A549 (cell line): ENCODE measurements at regions not wholly inside any gene's neighbourhood (a gene's known extent, or its start where the extent isn't known, plus 50 kb on each side); places are given as distances from the start of the nearest gene placed in this dataset.

ENCODE experiments used
- ATAC-seq, 2 experiments: fragments of 200-7000 bp in 1 of 2; fragments of >200 bp in 1 of 2; cut with Nextera tagmentation in 1 of 2; cut with Tn5 transposase in 1 of 2; 3 replicates each; pipeline versions ENCODE4 v1.8.0 to v1.9.1; 2018 to 2020; ENCODE audit warnings: mild to moderate bottlenecking in 1 of 2, moderate library complexity in 1 of 2
- CTCF ChIA-PET: fragments of 300-600 bp; sonication (Branson Sonifier 250); formaldehyde crosslinking; extraction: SDS; loops from one replicate; lab custom pipeline; 2021; ENCODE audit warnings: antibody characterized with exemption, inconsistent platforms; lab: Yijun Ruan, JAX
- POLR2A ChIA-PET: fragments of 350-600 bp; formaldehyde crosslinking; extraction: SDS; loops from one replicate; lab custom pipeline; 2021; ENCODE audit warnings: antibody characterized with exemption, inconsistent platforms; lab: Yijun Ruan, JAX
- DNase-seq, 2 experiments: peaks; one replicate each; pipeline versions ENCODE4 v3.0.0 to v3.0.0-alpha.2; 2011 to 2016; ENCODE audit warnings: low read depth in 1 of 2, low spot score in 1 of 2
- FAIRE-seq: peaks from 2 replicates; lab custom pipeline; 2011; peaks lifted over from hg19 to GRCh38; lab: Jason Lieb, UNC
- H3K27ac ChIP-seq, 2 experiments: fragments of >200 bp; sonication (Bioruptor Twin); formaldehyde crosslinking; 3 replicates each; pipeline ENCODE4 v1.5.1; 2016 to 2017
- H3K4me1 ChIP-seq: fragments of >200 bp; sonication (Bioruptor Twin); formaldehyde crosslinking; 3 replicates; pipeline ENCODE4 v1.6.1; 2016
- H3K4me2 ChIP-seq: fragments of >200 bp; sonication (Bioruptor Twin); formaldehyde crosslinking; 3 replicates; pipeline ENCODE4 v1.6.1; 2016
- H3K4me3 ChIP-seq: fragments of >200 bp; sonication (Bioruptor Twin); formaldehyde crosslinking; 3 replicates; pipeline ENCODE4 v1.5.1; 2016
- H3K9me3 ChIP-seq: fragments of >200 bp; sonication (Bioruptor Twin); formaldehyde crosslinking; 3 replicates; pipeline ENCODE4 v1.6.1; 2016
- CBX2 ChIP-seq: fragments of 200-600 bp; sonication (generic); IDR thresholded peaks from 2 replicates; pipeline ENCODE4 v1.6.1; 2016; ENCODE audit warnings: low read depth, mild to moderate bottlenecking, borderline replicate concordance
- CBX8 ChIP-seq: fragments of 200-600 bp; sonication (generic); IDR thresholded peaks from 2 replicates; pipeline ENCODE4 v1.6.1; 2016
- CHD2 ChIP-seq: fragments of 150-350 bp; IDR thresholded peaks from 2 replicates; pipeline ENCODE4 v1.6.1; 2014; ENCODE audit warnings: low read length; ENCODE audit not compliant: partially characterized antibody
- EHF ChIP-seq: fragments of 250-450 bp; sonication (Bioruptor Pico); IDR thresholded peaks from 2 replicates; pipeline ENCODE4 v1.5.0; 2020; ENCODE audit warnings: mild to moderate bottlenecking
- EHMT2 ChIP-seq: fragments of 200-600 bp; sonication (generic); IDR thresholded peaks from 2 replicates; pipeline ENCODE4 v1.6.1; 2016; ENCODE audit warnings: antibody characterized with exemption, low read depth, mild to moderate bottlenecking, moderate library complexity
- FOSB ChIP-seq: fragments of 250-450 bp; sonication (Bioruptor Pico); IDR thresholded peaks from 2 replicates; pipeline ENCODE4 v1.5.0; 2020; ENCODE audit warnings: mild to moderate bottlenecking, moderate library complexity
- FOSL2 ChIP-seq, 2 experiments: fragments of 450-650 bp in 1 of 2; fragments of >200 bp in 1 of 2; sonication (Bioruptor Twin) in 1 of 2; formaldehyde crosslinking; IDR thresholded peaks; 2 replicates each; pipeline versions ENCODE4 v1.5.0 to v1.6.1; 2016 to 2020; ENCODE audit warnings: mild to moderate bottlenecking in 1 of 2, moderate library complexity in 1 of 2
- FOXS1 ChIP-seq: fragments of 250-450 bp; sonication (Bioruptor Pico); IDR thresholded peaks from 2 replicates; pipeline ENCODE4 v1.5.0; 2020; ENCODE audit warnings: mild to moderate bottlenecking, moderate library complexity
- HEYL ChIP-seq: fragments of 250-450 bp; sonication (Bioruptor Pico); IDR thresholded peaks from 2 replicates; pipeline ENCODE4 v1.8.0; 2021; ENCODE audit warnings: mild to moderate bottlenecking, moderate library complexity
- HOXA7 ChIP-seq: fragments of 250-450 bp; sonication (Bioruptor Pico); IDR thresholded peaks from 2 replicates; pipeline ENCODE4 v1.5.0; 2020; ENCODE audit warnings: mild to moderate bottlenecking, moderate library complexity
- HOXB5 ChIP-seq: fragments of 250-450 bp; sonication (Bioruptor Pico); IDR thresholded peaks from 2 replicates; pipeline ENCODE4 v1.5.0; 2020; ENCODE audit warnings: mild to moderate bottlenecking, moderate library complexity
- JUN ChIP-seq, 2 experiments: fragments of >200 bp; sonication (Bioruptor Twin); formaldehyde crosslinking; IDR thresholded peaks; 2 replicates in 1 of 2; 3 replicates in 1 of 2; pipeline ENCODE4 v1.6.1; 2016 to 2017
- KDM1A ChIP-seq: fragments of 200-600 bp; sonication (generic); IDR thresholded peaks from 2 replicates; pipeline ENCODE4 v1.6.1; 2016; ENCODE audit warnings: low read depth, mild to moderate bottlenecking
- MAFK ChIP-seq: fragments of 450-650 bp; IDR thresholded peaks from 2 replicates; pipeline ENCODE4 v1.6.1; 2014; ENCODE audit not compliant: partially characterized antibody
- MAZ ChIP-seq: fragments of 150-350 bp; IDR thresholded peaks from 2 replicates; pipeline ENCODE4 v1.6.1; 2014; ENCODE audit warnings: antibody characterized with exemption, low read depth, low read length, borderline replicate concordance
- MYC ChIP-seq: IDR thresholded peaks from 2 replicates; pipeline ENCODE4 v1.6.1; 2012; ENCODE audit warnings: mild to moderate bottlenecking, inconsistent platforms, low read length, improper control_type of control experiment, borderline replicate concordance
- NPAS2 ChIP-seq: fragments of 250-450 bp; sonication (Bioruptor Pico); IDR thresholded peaks from 2 replicates; pipeline ENCODE4 v1.8.0; 2022; ENCODE audit warnings: mild to moderate bottlenecking, moderate library complexity, borderline replicate concordance
- PHF8 ChIP-seq: fragments of 200-600 bp; sonication (generic); IDR thresholded peaks from 2 replicates; pipeline ENCODE4 v1.6.1; 2016; ENCODE audit warnings: low read depth, mild to moderate bottlenecking, antibody characterized with exemption, moderate library complexity, borderline replicate concordance
- POLR2AphosphoS2 ChIP-seq: conservative IDR thresholded peaks from 2 replicates; pipeline ENCODE4 v1.6.1; 2012; ENCODE audit warnings: low read length, improper control_type of control experiment, inconsistent platforms
- RFX5 ChIP-seq: fragments of 450-650 bp; IDR thresholded peaks from 2 replicates; pipeline ENCODE4 v1.7.1; 2014; ENCODE audit warnings: antibody characterized with exemption, mild to moderate bottlenecking, moderate library complexity
- RNF2 ChIP-seq: fragments of 200-600 bp; sonication (generic); IDR thresholded peaks from 2 replicates; pipeline ENCODE4 v1.6.1; 2016; ENCODE audit warnings: low read depth, mild to moderate bottlenecking, antibody characterized with exemption, moderate library complexity, borderline replicate concordance
- SMC3 ChIP-seq: fragments of >200 bp; sonication (Bioruptor Twin); formaldehyde crosslinking; IDR thresholded peaks from 3 replicates; pipeline ENCODE4 v1.6.1; 2018; ENCODE audit warnings: inconsistent platforms
- TFCP2L1 ChIP-seq: fragments of 250-450 bp; sonication (Bioruptor Pico); IDR thresholded peaks from 2 replicates; pipeline ENCODE4 v1.5.0; 2021; ENCODE audit warnings: mild to moderate bottlenecking
- TP53 ChIP-seq: fragments of 250-450 bp; sonication (Bioruptor Pico); IDR thresholded peaks from 2 replicates; pipeline ENCODE4 v1.5.0; 2021; ENCODE audit warnings: mild to moderate bottlenecking, moderate library complexity
- ZC3H11A ChIP-seq: fragments of 450-650 bp; IDR thresholded peaks from 2 replicates; pipeline ENCODE4 v1.6.1; 2014; ENCODE audit warnings: antibody characterized with exemption, mild to moderate bottlenecking
- ZFP36 ChIP-seq: fragments of 450-650 bp; IDR thresholded peaks from 2 replicates; pipeline ENCODE4 v1.6.1; 2014; ENCODE audit warnings: borderline replicate concordance; ENCODE audit not compliant: partially characterized antibody
- ZNF302 ChIP-seq: fragments of 250-450 bp; sonication (Bioruptor Pico); IDR thresholded peaks from 2 replicates; pipeline ENCODE4 v1.9.0; 2021; ENCODE audit warnings: inconsistent platforms, mild to moderate bottlenecking, moderate library complexity
- ZSCAN20 ChIP-seq: fragments of 250-450 bp; sonication (Bioruptor Pico); IDR thresholded peaks from 2 replicates; pipeline ENCODE4 v1.8.0; 2022; ENCODE audit warnings: mild to moderate bottlenecking, moderate library complexity
- WGBS: methylation state at CpG from one replicate; pipeline ENCODE4 v1.1.6; 2017; ENCODE audit errors: missing lambda C conversion rate; 5-methylcytosine and 5-hydroxymethylcytosine counted together
- TF ChIP-seq, protein P1 (sequence below): IDR thresholded peaks from 2 replicates; pipeline ENCODE4 v1.6.1; 2012
- TF ChIP-seq, protein P2 (sequence below): fragments of >200 bp; sonication (Bioruptor Twin); formaldehyde crosslinking; IDR thresholded peaks from 2 replicates; pipeline ENCODE4 v1.6.1; 2016
- TF ChIP-seq, protein P3 (sequence below): fragments of 150-350 bp; IDR thresholded peaks from 2 replicates; pipeline ENCODE4 v1.6.1; 2014; ENCODE audit warnings: low read depth, mild to moderate bottlenecking, low read length
- TF ChIP-seq, protein P4 (sequence below): fragments of 200-600 bp; sonication (generic); IDR thresholded peaks from 2 replicates; pipeline ENCODE4 v1.6.1; 2016; ENCODE audit warnings: antibody characterized with exemption, mild to moderate bottlenecking, moderate library complexity

DNA sequence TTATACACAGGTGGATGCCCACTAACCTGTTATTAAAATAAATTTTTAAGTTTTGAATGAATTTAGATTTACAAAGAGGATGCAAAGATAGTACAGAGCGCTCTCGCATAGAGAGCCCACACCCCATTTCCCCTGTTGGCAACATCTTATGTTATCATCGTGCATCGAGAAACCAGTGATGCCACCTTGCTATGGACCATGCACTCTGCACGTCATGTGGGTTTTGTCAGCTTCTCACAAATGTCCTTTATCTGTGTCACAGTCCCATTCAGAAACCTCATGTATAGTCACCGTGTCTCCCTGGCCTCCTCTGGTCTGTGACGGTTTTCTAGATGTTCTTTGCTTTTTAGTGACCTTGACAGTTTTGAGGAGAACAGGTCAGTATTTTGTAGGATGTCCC is 60.0 kb downstream of the ING1 start:
- WGBS, result 59% methylated on average over 7 of the region's 7 CpGs
- no peak for DNase-seq
- ChIA-PET CTCF (no interaction called here), POLR2A (no interaction called here)
- H3K4me3 ChIP-seq, result no peak overlapping the region
- no peaks in the 10 kb centered on the region for H3K9me3 ChIP-seq
- H3K4me2 ChIP-seq, result no peak overlapping the region
- H3K27ac ChIP-seq, result no peak overlapping the region
- ATAC-seq, result no peak
- no peaks in the 10 kb centered on the region for H3K4me1 ChIP-seq
- TF ChIP-seq ZSCAN20 (CRISPR knock-in tag) (no peak), HOXA7 (no peak), NPAS2 (CRISPR knock-in tag) (no peak), JUN (IDR thresholded peaks at IDR 0.05) (no peak), RFX5 (no peak), HEYL (no peak), TFCP2L1 (no peak), CBX8 (no peak), MAFK (no peak), PHF8 (no peak), FOXS1 (CRISPR knock-in tag) (no peak)
- TF ChIP-seq, protein P1, sequence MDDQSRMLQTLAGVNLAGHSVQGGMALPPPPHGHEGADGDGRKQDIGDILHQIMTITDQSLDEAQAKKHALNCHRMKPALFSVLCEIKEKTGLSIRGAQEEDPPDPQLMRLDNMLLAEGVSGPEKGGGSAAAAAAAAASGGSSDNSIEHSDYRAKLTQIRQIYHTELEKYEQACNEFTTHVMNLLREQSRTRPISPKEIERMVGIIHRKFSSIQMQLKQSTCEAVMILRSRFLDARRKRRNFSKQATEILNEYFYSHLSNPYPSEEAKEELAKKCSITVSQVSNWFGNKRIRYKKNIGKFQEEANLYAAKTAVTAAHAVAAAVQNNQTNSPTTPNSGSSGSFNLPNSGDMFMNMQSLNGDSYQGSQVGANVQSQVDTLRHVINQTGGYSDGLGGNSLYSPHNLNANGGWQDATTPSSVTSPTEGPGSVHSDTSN, result no peak
- no peak for FAIRE-seq

DNA sequence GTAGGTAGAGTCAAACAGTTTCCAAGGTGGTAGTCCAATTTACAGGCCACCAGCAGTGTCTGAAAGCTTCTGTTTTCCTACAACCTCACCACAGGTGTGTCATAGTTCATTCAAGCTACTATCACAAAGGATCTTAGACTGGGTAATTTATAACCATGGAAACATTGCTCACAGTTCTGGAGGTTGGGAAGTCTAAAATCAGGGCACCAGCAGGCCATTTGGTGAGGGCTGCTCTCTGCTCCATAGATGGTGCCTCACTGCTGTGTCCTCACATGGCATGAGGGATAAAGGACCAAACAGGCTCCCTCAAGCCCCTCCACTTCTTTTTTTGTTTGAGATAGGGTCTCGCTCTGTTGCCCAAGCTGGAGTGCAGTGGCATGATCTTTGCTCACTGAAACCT is 60.6 kb downstream of the ING1 start:
- no peak for FAIRE-seq
- CTCF ChIA-PET, result no interaction called here

DNA sequence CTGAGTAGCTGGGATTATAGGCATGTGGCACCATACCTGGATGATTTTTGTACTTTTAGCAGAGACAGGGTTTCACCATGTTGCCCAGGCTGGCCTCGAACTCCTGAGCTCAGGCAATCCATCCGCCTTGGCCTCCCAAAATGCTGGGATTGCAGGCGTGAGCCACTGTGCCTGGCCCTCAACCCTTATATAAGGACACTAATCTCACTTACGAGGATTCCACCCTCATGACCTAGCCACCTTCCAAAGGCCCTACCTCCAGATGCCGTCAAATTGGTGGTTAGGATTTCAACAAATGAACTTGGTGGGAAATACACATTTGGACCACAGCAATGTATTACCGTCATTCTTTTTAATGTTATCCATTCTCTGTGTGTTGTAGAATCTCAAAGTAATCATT is 61.0 kb downstream of the ING1 start:
- POLR2A ChIA-PET, result no interaction called here
- CTCF ChIA-PET, result no interaction called here
- no peaks in the 10 kb centered on the region for H3K4me1 ChIP-seq
- TF ChIP-seq FOSB (CRISPR knock-in tag) (no peak), POLR2AphosphoS2 (no peak), MAZ (no peak), EHMT2 (no peak), JUN (IDR thresholded peaks at IDR 0.05) (no peak), CBX8 (no peak), ZSCAN20 (CRISPR knock-in tag) (no peak), ZNF302 (CRISPR knock-in tag) (no peak), ZFP36 (no peak), KDM1A (no peak), HEYL (no peak), NPAS2 (CRISPR knock-in tag) (no peak), CBX2 (no peak)
- TF ChIP-seq, protein P2, sequence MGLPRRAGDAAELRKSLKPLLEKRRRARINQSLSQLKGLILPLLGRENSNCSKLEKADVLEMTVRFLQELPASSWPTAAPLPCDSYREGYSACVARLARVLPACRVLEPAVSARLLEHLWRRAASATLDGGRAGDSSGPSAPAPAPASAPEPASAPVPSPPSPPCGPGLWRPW, result no peak
- TF ChIP-seq, protein P3, sequence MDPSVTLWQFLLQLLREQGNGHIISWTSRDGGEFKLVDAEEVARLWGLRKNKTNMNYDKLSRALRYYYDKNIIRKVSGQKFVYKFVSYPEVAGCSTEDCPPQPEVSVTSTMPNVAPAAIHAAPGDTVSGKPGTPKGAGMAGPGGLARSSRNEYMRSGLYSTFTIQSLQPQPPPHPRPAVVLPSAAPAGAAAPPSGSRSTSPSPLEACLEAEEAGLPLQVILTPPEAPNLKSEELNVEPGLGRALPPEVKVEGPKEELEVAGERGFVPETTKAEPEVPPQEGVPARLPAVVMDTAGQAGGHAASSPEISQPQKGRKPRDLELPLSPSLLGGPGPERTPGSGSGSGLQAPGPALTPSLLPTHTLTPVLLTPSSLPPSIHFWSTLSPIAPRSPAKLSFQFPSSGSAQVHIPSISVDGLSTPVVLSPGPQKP, result no peak

More for the DNA sequence above, 60.6 kb downstream of the ING1 start:
- no peaks in the 10 kb centered on the region for H3K9me3 ChIP-seq
- H3K27ac ChIP-seq, result no peak overlapping the region
- no peak overlapping the region for H3K4me3 ChIP-seq
- ATAC-seq, result no peak
- POLR2A ChIA-PET, result no interaction called here
- TF ChIP-seq MYC (no peak), SMC3 (no peak), ZFP36 (no peak), MAZ (no peak), RFX5 (no peak), RNF2 (no peak), EHF (CRISPR knock-in tag) (no peak), HOXB5 (CRISPR knock-in tag) (no peak), CHD2 (no peak), HEYL (no peak), FOSL2 (IDR thresholded peaks at IDR 0.05) (no peak), FOSL2 (CRISPR knock-in tag; IDR thresholded peaks at IDR 0.05) (no peak), TP53 (no peak), FOSB (CRISPR knock-in tag) (no peak), ZC3H11A (no peak)
- TF ChIP-seq, protein P4, sequence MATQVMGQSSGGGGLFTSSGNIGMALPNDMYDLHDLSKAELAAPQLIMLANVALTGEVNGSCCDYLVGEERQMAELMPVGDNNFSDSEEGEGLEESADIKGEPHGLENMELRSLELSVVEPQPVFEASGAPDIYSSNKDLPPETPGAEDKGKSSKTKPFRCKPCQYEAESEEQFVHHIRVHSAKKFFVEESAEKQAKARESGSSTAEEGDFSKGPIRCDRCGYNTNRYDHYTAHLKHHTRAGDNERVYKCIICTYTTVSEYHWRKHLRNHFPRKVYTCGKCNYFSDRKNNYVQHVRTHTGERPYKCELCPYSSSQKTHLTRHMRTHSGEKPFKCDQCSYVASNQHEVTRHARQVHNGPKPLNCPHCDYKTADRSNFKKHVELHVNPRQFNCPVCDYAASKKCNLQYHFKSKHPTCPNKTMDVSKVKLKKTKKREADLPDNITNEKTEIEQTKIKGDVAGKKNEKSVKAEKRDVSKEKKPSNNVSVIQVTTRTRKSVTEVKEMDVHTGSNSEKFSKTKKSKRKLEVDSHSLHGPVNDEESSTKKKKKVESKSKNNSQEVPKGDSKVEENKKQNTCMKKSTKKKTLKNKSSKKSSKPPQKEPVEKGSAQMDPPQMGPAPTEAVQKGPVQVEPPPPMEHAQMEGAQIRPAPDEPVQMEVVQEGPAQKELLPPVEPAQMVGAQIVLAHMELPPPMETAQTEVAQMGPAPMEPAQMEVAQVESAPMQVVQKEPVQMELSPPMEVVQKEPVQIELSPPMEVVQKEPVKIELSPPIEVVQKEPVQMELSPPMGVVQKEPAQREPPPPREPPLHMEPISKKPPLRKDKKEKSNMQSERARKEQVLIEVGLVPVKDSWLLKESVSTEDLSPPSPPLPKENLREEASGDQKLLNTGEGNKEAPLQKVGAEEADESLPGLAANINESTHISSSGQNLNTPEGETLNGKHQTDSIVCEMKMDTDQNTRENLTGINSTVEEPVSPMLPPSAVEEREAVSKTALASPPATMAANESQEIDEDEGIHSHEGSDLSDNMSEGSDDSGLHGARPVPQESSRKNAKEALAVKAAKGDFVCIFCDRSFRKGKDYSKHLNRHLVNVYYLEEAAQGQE, result no peak
- TF ChIP-seq, protein P2, result no peak
- TF ChIP-seq, all 56 proteins: peak for 0
- H3K4me1 ChIP-seq, result no peaks in the 10 kb centered on the region
- no peak overlapping the region for H3K4me2 ChIP-seq
- no peak for DNase-seq
- 83% methylated on average over 1 of the region's 1 CpG for WGBS

More for the DNA sequence above, 61.0 kb downstream of the ING1 start:
- no peak for DNase-seq
- no peak for ATAC-seq
- Histone ChIP-seq H3K9me3 (no peaks in the 10 kb centered on the region), H3K27ac (no peak overlapping the region), H3K4me3 (no peak overlapping the region), H3K4me2 (no peak overlapping the region)
- 48% methylated on average over 3 of the region's 6 CpGs for WGBS
- FAIRE-seq, result no peak
